NCI-H345 (cell line): ENCODE measurements at regions not wholly inside any gene's neighbourhood (a gene's known extent, or its start where the extent isn't known, plus 50 kb on each side); places are given as distances from the start of the nearest gene placed in this dataset.
"Not testable (repeated sequence)": the region's sequence is repeated elsewhere in the genome, so short reads cannot be mapped to it uniquely, and the experiment has no call there.

Experiments
- DNase-seq: peaks from one replicate; lab custom pipeline; 2025; lab: John Stamatoyannopoulos, UW

DNA sequence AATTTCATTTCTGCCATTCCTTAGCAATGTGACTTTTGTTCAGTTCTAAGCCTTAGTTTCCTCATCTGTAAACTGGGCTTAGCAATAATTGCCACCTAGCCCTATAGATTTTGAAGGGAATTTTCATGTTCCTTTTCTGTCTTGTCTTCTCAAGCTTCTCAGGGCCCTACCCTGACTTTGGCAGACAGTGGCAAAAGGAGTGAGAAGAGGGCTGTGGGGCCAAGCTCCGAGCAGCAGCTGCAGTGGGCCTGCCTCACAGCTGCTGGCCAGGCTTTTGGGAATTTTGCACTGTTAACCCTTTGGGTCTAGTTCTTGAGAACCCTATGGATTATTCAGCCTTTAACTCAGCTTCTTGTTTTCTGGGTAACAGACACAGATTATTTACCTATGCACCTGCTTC is 67.6 kb upstream of the IGSF1 start:
- no peak for DNase-seq

DNA sequence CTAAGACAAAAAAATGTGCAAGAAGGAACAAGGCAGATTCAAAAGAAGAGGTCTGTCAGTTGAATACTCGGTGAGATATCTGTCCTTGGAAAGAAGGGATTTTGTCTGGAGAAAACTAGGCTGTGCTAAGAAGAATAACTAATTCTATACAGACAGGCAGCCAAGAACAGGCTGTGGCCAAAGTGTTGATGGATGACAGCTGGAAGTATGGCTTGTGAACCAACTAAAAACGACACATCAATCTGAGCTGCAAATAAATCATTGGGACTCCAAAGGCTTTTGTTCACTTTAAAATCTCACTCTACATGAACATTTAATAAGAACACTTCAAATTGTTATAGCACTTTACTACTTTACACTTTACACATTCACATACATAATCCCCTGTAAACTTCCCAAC is 70.5 kb upstream of the IGSF1 start:
- DNase-seq, result no peak

DNA sequence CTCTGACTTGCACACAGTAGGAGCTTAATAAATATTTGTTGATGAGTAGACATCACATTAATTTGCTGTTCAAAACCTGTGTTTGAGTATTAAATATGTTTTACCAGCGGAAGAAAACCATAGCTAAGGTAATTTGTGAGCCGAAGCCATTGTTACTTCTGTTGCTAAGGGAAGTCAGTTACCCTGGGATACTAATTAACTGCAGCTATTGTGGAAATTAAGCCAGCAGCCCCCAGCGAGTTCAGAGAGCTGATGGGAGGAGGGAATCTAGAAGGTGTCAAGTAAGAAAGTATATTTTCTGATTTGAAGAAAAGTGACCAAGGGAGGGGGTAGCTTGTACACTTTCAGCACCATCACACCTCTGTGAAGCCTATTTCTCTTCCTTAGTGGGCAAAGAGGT is 76.7 kb upstream of the IGSF1 start:
- no peak for DNase-seq

DNA sequence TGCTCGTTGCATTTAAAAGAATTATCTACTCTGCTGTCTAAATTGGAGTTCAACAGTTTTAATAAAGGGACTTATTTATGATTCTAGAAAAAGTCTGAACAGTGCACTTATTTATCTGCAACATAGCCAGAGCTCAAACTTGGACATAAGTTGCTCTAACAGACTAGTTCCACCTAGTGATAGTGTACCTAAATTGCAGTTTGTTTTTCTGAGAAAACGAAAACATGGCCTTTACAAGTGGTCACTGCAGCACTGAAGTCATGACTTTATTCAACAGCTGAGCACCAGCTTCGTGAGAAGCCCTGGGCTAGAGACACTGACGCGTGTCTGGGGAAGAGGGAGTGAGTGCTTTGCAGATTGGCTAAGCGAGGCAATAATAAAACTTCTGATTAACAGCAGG is 77.3 kb upstream of the IGSF1 start:
- no peak for DNase-seq

DNA sequence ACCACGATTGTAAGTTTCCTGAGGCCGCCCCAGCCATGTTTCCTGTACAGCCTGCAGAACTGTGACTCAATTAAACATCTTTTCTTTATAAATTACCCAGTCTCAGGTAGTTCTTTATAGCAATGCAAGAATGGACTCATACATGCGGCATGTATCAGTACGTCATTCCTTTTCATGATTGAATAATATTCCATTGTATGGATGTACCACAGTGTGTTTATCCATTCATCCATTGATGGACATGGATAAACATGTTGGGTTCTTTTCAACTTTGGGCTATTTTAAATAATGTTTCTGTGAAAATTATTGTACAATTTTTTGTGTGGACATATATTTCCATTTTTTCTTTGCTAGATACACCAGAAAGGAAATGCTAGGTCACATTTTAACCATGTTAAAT is 99.2 kb upstream of the IGSF1 start:
- no peak for DNase-seq

DNA sequence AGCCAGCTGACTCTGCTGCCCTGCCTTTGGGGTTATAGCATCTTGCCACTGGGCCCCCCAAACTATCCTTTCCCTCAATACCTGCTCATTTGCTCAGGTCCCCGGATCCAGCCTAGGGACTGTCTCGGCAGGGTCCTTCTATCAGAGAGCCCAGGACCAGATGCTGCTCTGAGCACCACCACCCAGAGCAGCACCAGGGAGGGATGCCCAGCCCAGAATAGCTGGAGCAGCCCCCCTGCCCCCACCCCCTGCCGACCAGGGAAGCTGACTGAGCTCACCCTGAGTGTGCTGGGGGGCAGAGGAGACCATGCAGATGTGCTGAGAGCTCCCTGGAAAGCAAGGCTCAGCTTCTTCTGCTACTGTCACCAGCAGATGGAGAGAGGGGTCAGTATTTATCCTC is 103.6 kb upstream of the IGSF1 start:
- no peak for DNase-seq

DNA sequence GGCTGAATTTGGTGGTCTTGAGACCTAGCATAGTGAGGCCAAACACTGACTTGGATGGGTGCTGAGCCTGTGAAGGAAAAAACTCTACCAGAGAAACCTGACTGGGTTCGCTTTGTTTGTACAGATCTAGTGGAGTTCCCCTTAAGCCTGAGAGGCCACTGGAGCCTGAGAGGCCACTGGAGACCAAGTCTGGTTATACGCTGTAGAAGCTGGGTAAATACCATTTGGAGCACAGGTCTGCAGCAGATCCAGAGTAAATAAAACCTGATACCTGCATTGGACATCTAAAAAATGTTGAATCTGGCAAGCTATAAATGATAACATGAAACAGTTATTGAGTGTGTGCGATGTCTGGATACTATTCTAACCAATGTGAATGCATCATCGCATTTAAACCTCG is 104.3 kb upstream of the IGSF1 start:
- peak; percentile 2 for DNase-seq

DNA sequence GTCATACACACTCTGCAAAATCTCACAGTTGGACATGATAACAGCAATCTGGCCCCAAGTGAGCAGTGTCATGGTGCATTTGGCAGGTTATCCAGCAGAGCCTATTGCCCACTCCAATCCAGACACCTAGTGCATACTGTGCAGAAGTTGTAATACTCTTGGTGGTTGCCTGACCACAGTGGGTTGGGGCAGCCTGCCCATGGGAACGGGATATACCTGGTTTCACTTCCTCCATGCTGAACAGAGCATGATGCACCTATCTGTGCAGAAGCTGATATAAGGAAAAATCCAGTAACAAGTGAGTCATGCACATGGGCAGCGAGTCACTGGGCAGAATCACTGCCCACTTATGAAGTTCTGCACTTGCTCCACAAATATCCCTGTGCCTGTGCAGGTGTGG is 105.3 kb upstream of the IGSF1 start:
- no peak for DNase-seq

DNA sequence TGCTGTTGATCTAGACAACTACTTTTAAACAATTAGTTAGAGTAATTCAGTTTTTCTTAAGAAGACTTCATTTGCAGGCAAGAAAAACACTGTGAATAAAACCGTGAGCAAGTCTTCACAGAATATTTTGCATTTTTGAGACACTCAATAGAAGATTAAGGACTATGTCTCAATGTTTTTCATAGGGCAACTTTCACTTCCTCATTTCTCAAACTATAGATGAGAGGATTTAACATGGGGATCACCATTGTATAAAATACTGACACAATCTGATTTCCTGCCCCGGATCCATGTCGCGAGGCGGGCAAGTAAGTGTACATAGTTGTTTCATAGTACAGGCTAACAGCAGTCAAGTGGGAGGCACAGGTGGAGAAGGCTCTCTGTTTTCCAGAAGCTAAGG is 108.8 kb upstream of the IGSF1 start:
- DNase-seq, result no peak

DNA sequence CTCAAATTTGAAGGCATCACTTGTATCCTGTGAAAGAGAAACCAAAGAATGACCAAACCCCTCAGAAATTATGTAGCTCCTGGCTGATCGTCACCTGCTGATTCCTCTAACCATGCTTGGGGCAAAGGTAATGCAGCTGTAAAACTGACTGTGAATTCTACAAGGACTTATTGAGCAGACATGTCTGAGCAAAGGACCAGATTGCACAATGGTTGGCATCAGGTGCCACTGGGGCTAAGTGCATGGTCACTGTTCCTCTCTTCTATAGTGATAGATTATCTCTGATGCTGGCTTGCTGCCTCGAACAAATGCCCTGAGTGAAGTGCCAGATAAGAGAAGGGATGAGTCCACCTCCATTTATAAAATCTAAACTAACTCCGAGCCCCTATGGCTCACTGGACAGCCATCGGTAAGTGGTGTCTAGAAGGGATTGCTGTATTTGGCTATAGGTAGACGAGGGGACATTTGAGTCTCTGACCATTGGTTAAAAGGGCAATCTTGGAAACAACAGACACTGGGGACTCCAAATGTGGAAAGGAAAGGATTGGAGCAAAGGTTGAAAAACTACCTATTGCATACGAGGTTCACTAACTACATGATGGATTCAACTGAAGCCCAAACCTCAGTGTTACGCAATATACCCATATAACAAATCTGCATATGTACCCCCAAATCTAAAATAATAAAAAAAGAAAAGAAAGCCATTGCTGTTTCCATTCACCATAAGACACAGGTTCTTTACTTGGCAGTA is 110.7 kb upstream of the IGSF1 start:
- no peak for DNase-seq

DNA sequence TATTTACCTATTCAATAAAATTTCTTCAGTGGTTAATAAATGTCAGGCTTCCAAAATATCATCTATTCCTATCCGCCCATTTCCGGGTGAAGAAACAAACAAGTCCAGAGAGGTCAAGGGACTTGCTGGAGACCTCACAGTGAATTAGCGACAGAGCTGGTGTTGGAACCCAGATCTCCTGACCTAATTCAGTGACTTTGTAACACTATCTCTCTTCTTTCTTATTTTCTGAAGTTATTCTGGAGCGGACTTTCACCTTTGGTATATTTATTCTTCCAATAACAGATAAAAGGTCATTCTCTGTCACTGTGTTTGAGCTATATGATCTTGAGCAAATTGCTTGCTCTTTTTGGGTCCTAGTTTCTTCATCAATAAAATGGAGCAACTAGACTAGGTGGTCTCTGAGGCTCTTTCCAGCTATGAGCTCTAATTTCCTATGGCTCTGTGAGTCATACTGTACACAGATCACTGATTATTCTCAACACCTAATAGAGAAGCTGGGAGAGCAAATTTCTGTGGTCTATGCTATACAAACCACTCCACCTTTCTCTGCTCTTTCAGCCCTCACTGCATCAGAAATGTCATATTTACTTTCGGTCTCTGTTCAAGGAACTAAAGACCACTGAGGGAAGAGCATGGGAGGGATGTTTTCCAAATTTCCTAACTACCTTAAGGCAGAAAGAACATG is 113.2 kb upstream of the IGSF1 start:
- no peak for DNase-seq

DNA sequence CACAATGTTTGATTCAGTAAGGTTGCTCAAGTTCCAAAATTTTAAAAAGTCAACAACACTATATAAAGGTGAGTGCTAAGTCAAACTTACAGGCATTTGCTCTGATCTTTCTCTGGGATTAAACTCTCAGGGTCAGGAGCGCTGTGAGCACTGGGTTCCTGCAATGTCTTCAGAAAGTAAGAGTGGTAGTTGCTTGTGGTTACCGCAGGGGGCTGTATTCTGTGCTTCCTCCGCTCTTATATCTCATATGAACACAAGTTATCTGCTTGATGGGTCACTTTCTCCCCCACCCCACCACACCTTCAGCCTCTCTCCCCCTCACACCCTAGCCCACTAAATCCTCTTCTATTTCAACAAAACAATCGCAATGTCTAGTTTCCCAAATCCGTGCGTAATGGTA is 116.4 kb upstream of the IGSF1 start:
- no peak for DNase-seq

DNA sequence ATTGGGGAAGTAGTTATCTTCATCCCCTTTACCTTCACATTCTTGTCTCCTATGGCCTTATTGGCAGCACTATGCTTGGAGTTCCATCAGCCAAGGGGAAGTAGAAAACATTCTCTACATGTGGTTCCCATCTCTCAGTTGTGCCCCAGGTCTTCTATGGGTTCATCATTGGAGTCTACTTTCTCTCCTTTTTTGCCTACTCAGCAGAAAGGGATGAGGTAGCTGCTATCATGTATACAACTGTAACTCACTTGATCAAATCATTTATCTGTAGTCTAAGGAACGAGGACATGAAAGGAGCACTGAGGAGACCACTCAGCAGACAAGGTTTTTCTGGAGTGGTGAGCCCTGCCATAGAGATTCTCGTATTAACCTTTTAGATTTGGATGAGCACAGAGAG is 119.0 kb upstream of the OR13H1 start:
- no peak for DNase-seq

DNA sequence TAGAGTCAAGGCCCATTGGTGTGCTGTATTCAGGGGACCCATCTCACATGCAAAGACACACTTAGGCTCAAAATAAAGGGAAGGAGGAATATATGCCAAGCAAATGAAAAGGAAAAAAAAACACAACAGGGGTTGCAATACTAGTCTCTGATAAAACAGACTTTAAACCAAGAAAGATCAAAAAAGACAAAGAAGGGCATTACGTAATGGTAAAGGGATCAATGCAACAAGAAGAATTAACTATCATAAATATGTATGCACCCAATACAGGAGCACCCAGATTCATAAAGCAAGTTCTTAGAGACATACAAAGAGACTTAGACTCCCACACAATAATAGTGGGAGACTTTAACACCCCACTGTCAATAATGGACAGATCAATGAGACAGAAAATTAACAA is 113.4 kb upstream of the OR13H1 start:
- not testable (repeated sequence) for DNase-seq

DNA sequence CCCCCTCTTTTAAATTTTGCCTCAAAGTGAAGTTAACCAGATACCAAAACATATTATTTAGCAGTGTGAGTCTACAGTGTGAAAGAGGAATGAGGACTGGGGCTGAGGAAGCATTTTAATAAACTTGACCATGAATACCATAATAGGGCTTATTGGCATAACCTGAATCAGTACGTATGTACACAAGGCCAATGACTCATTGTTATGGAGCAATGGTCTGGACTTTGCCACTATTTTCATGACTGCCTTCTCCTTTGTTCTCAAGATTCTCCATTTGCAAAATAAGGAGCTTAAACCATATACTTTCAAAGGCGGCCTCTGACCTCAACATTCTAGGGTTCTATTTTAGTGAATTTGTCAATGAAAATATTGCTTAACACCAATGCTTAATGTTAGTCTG is 102.8 kb upstream of the OR13H1 start:
- no peak for DNase-seq

DNA sequence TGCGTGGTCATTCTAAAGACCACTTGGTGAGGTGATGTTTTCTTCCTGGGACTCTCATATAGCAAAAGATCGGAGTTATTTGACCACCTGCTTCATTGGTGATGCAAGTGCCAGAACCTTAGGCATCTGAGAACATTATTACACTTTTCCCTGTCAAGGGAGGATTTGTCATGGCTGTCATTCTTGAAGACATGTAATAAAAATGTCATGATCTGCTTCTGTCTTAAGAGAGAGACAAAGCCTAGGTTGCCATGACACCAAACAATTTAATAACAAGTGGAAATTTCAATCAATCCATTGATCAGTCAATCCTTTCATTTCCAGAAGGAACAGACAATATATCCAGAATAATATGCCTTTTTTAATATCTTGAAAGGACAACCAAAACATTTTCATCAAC is 97.9 kb upstream of the OR13H1 start:
- DNase-seq, result no peak

DNA sequence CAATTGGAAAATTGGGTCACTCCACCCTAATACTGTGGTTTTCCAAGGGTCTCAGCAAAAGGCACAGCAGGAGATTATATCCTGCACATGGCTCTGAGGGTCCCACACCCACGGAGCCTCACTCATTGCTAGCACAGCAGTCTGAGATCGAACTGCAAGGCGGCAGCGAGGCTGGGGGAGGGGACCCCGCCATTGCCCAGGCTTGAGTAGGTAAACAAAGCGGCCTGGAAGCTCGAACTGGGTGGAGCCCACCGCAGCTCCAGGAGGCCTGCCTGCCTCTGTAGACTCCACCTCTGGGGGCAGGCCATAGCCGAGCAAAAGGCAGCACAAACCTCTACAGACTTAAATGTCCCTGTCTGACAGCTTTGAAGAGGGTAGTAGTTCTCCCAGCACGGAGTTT is 82.0 kb upstream of the OR13H1 start:
- not testable (repeated sequence) for DNase-seq

DNA sequence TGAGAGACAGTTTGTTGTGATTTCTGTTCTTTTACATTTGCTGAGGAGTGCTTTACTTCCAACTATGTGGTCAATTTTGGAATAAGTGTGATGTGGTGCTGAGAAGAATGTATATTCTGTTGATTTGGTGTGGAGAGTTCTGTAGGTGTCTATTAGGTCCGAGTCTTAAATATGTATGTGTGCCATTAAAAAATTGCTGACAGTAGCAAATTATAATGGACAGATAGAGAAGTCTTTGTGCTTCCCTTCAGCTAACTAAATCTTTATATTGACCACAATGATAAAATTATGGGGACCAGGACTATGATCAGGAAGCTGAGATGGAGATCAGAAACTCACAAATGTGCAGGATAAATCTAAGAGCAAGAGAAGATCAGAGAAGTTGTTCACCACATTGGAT is 70.1 kb upstream of the OR13H1 start:
- not testable (repeated sequence) for DNase-seq

DNA sequence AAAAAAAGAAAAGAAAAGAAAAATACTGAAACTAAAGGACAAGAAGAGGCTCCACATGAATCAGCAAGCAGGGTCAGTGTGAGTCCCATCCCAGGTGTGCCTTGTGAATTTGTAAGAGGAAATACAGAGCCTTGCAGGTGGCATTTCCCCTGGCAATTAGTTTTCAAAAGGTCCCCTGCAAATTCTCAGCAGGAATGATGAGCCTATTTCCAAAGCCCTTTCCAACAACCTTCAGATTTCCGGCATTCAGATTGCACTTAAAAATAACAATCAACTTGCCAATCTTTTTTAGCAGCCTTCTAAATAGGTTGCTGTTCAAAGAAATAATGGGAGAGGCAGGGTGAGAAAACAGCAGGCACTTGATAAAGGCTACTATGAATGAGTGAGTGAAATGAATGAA is 66.4 kb upstream of the OR13H1 start:
- peak; percentile 50 for DNase-seq
